ENCODE measurements at regions not wholly inside any gene's neighbourhood (a gene's known extent, or its start where the extent isn't known, plus 50 kb on each side); places are given as distances from the start of the nearest gene placed in this dataset.

- DNase-seq (ENCODE audit: low read depth) = peak; percentile 49
- no peak overlapping the region for H3K4me3 ChIP-seq (replicated peaks; ENCODE audit: low read depth, low read length)
- TF ChIP-seq, protein P1, sequence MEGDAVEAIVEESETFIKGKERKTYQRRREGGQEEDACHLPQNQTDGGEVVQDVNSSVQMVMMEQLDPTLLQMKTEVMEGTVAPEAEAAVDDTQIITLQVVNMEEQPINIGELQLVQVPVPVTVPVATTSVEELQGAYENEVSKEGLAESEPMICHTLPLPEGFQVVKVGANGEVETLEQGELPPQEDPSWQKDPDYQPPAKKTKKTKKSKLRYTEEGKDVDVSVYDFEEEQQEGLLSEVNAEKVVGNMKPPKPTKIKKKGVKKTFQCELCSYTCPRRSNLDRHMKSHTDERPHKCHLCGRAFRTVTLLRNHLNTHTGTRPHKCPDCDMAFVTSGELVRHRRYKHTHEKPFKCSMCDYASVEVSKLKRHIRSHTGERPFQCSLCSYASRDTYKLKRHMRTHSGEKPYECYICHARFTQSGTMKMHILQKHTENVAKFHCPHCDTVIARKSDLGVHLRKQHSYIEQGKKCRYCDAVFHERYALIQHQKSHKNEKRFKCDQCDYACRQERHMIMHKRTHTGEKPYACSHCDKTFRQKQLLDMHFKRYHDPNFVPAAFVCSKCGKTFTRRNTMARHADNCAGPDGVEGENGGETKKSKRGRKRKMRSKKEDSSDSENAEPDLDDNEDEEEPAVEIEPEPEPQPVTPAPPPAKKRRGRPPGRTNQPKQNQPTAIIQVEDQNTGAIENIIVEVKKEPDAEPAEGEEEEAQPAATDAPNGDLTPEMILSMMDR (IDR thresholded peaks at IDR 0.05; ENCODE audit: low read length, missing control alignments) = no peak
Observed at GRCh38 chrX:96424007-96424406, 260.6 kb upstream of the DIAPH2 start.

DNA sequence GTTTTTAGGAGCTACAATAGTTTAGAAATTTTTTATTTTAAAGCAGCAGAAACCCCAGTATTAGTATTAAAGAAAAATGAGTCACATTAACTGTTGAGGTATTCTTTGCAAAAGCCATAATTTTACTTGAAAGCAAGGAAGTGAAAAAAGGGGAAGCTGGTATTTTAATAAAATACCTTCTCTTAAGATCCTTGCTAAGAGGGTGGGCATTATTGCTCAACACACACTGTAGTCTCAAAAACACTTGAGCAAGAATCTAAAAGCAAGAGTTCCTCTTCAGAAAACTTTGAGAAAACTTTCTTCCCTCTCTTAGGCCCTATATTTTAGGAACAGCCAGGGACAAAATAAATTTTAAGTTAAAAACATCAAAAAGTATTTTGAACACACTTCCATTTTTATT lies 259.4 kb upstream of the DIAPH2 start:
- TF ChIP-seq, protein P1 (IDR thresholded peaks at IDR 0.05; ENCODE audit: low read length, missing control alignments) = no peak
- H3K4me3 ChIP-seq (replicated peaks; ENCODE audit: low read depth, low read length) = no peak overlapping the region
- peak; percentile 20 for DNase-seq (ENCODE audit: low read depth)

- no peak for DNase-seq (ENCODE audit: low read depth)
- H3K4me3 ChIP-seq (replicated peaks; ENCODE audit: low read depth, low read length) = no peak overlapping the region
- TF ChIP-seq, protein P1 (IDR thresholded peaks at IDR 0.05; ENCODE audit: low read length, missing control alignments) = no peak
Observed at GRCh38 chrX:96430756-96431455, 253.7 kb upstream of the DIAPH2 start.

GRCh38 chrX:96432647-96433046 lies 252.0 kb upstream of the DIAPH2 start:
- no peak overlapping the region for H3K4me3 ChIP-seq (replicated peaks; ENCODE audit: low read depth, low read length)
- TF ChIP-seq, protein P1 (IDR thresholded peaks at IDR 0.05; ENCODE audit: low read length, missing control alignments) = no peak
- peak; percentile 36 for DNase-seq (ENCODE audit: low read depth)

GRCh38 chrX:96433409-96434077 lies 251.1 kb upstream of the DIAPH2 start:
- no peak overlapping the region for H3K4me3 ChIP-seq (replicated peaks; ENCODE audit: low read depth, low read length)
- TF ChIP-seq, protein P1 (IDR thresholded peaks at IDR 0.05; ENCODE audit: low read length, missing control alignments) = no peak
- DNase-seq (ENCODE audit: low read depth) = no peak

DNA sequence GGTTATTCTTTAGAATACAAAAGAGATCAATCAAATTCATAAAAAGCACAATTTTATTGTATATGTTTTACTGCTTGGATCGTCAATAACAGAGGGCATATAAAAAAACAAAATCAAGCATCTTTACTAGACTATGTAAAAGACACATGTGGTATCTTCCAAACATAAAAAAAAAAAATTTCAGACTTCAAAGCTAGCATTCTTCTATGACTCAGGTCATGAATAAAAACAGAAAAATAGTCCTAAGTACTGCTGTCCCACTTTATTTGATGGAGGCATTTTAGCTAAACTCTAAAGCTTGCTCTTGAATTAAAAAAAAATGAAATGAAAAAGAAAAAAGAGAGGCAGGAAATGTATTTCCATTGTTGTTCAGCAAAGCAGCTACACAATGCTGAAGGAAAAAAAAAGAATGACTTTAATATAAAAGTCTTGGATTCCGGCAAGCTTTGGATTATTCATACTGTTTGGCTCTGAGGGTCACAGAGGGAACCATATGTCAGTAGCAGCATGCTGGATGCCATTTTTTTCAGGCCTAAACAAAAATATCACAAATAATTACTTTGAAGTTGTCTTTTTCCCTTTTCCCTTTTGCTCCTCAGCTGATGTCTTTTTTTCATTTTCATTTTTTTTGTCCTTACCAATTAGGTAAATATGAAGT lies 249.1 kb upstream of the DIAPH2 start:
- TF ChIP-seq, protein P1 (IDR thresholded peaks at IDR 0.05; ENCODE audit: low read length, missing control alignments) = no peak
- no peak overlapping the region for H3K4me3 ChIP-seq (replicated peaks; ENCODE audit: low read depth, low read length)
- DNase-seq (ENCODE audit: low read depth) = peak; percentile 50

Data from fibroblast of pulmonary artery (primary cell).